ENCODE measurements at regions not wholly inside any gene's neighbourhood (a gene's known extent, or its start where the extent isn't known, plus 50 kb on each side); places are given as distances from the start of the nearest gene placed in this dataset.

- H3K36me3 ChIP-seq, result no peaks in the 10 kb centered on the region
- H3K4me1 ChIP-seq, result no peaks in the 10 kb centered on the region
- TF ChIP-seq, protein P1, sequence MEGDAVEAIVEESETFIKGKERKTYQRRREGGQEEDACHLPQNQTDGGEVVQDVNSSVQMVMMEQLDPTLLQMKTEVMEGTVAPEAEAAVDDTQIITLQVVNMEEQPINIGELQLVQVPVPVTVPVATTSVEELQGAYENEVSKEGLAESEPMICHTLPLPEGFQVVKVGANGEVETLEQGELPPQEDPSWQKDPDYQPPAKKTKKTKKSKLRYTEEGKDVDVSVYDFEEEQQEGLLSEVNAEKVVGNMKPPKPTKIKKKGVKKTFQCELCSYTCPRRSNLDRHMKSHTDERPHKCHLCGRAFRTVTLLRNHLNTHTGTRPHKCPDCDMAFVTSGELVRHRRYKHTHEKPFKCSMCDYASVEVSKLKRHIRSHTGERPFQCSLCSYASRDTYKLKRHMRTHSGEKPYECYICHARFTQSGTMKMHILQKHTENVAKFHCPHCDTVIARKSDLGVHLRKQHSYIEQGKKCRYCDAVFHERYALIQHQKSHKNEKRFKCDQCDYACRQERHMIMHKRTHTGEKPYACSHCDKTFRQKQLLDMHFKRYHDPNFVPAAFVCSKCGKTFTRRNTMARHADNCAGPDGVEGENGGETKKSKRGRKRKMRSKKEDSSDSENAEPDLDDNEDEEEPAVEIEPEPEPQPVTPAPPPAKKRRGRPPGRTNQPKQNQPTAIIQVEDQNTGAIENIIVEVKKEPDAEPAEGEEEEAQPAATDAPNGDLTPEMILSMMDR (IDR thresholded peaks at IDR 0.05; ENCODE audit: low read depth, low read length), result no peak
- no peak overlapping the region for H3K4me3 ChIP-seq (ENCODE audit: low read depth, low read length)
- DNase-seq, result no peak
- H3K27me3 ChIP-seq, result 0 out of 2 replicates have a peak, but pooled peaks cover 2% of the 10 kb centered on the region
- H3K9me3 ChIP-seq, result no peaks in the 10 kb centered on the region
Observed at GRCh38 chr2:236440110-236440881, 129.3 kb upstream of the ACKR3 start.

GRCh38 chr2:236444187-236444586 is 125.4 kb upstream of the ACKR3 start:
- no peaks in the 10 kb centered on the region for H3K9me3 ChIP-seq
- H3K36me3 ChIP-seq, result no peaks in the 10 kb centered on the region
- 0 out of 2 replicates have a peak, but pooled peaks cover 2% of the 10 kb centered on the region for H3K27me3 ChIP-seq
- TF ChIP-seq, protein P1 (IDR thresholded peaks at IDR 0.05; ENCODE audit: low read depth, low read length), result no peak
- DNase-seq, result no peak
- H3K4me1 ChIP-seq, result no peaks in the 10 kb centered on the region
- no peak overlapping the region for H3K4me3 ChIP-seq (ENCODE audit: low read depth, low read length)

GRCh38 chr2:236445678-236446077 is 123.9 kb upstream of the ACKR3 start:
- no peaks in the 10 kb centered on the region for H3K36me3 ChIP-seq
- DNase-seq, result no peak
- TF ChIP-seq, protein P1 (IDR thresholded peaks at IDR 0.05; ENCODE audit: low read depth, low read length), result no peak
- no peaks in the 10 kb centered on the region for H3K9me3 ChIP-seq
- no peaks in the 10 kb centered on the region for H3K4me1 ChIP-seq
- H3K4me3 ChIP-seq (ENCODE audit: low read depth, low read length), result no peak overlapping the region
- no peaks in the 10 kb centered on the region for H3K27me3 ChIP-seq

- DNase-seq, result no peak
- no peaks in the 10 kb centered on the region for H3K9me3 ChIP-seq
- H3K36me3 ChIP-seq, result no peaks in the 10 kb centered on the region
- no peaks in the 10 kb centered on the region for H3K4me1 ChIP-seq
- no peak overlapping the region for H3K4me3 ChIP-seq (ENCODE audit: low read depth, low read length)
- TF ChIP-seq, protein P1 (IDR thresholded peaks at IDR 0.05; ENCODE audit: low read depth, low read length), result no peak
- no peaks in the 10 kb centered on the region for H3K27me3 ChIP-seq
Observed at GRCh38 chr2:236446521-236446920, 123.1 kb upstream of the ACKR3 start.

DNA sequence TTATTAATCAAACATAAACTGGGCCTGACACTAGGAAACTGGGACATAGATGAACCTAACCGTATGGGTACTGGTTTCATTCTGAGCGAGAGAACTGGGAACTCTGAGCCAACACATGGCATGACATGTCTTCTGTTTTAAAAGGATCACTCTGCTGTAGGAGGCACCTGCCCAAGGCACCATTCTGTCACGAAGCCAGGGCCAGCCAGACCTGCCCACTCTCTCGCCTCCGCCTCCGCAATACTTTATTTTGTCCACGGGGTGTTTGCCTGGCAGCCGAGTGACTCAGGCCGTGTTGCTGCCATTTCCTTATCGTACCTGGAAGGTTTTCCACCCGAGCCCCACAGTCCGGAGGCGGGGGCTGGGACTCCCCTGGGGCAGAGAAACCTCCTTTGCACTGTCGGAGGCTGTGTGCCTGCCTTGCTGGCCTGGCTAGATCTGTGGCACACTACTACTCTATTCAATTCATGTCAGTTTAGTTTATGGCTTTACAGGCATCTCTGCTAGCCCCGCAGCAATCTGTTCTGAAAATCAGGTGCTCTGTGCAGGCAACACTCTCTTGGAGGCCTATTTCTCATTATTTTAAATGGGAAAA is 120.4 kb upstream of the ACKR3 start:
- H3K9me3 ChIP-seq, result no peaks in the 10 kb centered on the region
- H3K4me1 ChIP-seq, result no peaks in the 10 kb centered on the region
- peaks cover 8% of the 10 kb centered on the region; the same call in 1 of the 2 replicates for H3K27me3 ChIP-seq
- no peaks in the 10 kb centered on the region for H3K36me3 ChIP-seq
- DNase-seq, result no peak
- TF ChIP-seq, protein P1 (IDR thresholded peaks at IDR 0.05; ENCODE audit: low read depth, low read length), result no peak
- H3K4me3 ChIP-seq (ENCODE audit: low read depth, low read length), result no peak overlapping the region

- Histone ChIP-seq H3K4me1 (no peaks in the 10 kb centered on the region), H3K27me3 (peaks cover 8% of the 10 kb centered on the region; the same call in 1 of the 2 replicates), H3K4me3 (ENCODE audit: low read depth, low read length) (no peak overlapping the region), H3K36me3 (no peaks in the 10 kb centered on the region), H3K9me3 (no peaks in the 10 kb centered on the region)
- DNase-seq, result no peak
- TF ChIP-seq, protein P1 (IDR thresholded peaks at IDR 0.05; ENCODE audit: low read depth, low read length), result no peak
Observed at GRCh38 chr2:236452238-236452637, 117.4 kb upstream of the ACKR3 start.

Measured in BE2C (cell line).